ENCODE measurements at regions not wholly inside any gene's neighbourhood (a gene's known extent, or its start where the extent isn't known, plus 50 kb on each side); places are given as distances from the start of the nearest gene placed in this dataset.

DNA sequence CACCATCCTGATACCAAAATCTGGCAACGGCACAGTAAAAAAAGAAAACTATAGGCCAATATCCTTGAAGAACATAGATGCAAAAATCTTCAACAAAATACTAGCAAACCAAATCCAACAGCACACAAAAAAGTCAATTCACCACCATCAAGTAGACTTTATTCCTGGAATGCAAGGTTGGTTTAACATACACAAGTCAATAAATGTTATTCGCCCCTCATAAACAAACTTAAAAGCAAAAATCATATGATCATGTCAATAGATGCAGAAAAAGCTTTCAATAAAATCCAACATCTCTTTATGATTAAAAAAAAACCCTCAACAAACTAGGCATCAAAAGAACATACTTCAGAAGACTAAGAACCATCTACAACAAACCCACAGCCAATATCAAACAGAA lies 252.9 kb downstream of the UACA start:
- Mint-ChIP-seq H3K9me3 (peaks cover 34% of the 10 kb centered on the region), H3K36me3 (peaks cover 15% of the 10 kb centered on the region), H3K27ac (no peak overlapping the region), H3K4me3 (no peak overlapping the region), H3K4me1 (ENCODE audit: unreplicated experiment) (peaks cover 32% of the 10 kb centered on the region), H3K27me3 (no peaks in the 10 kb centered on the region)
- no peak for DNase-seq (ENCODE audit: extremely low spot score, unreplicated experiment)
- TF ChIP-seq, protein P1, sequence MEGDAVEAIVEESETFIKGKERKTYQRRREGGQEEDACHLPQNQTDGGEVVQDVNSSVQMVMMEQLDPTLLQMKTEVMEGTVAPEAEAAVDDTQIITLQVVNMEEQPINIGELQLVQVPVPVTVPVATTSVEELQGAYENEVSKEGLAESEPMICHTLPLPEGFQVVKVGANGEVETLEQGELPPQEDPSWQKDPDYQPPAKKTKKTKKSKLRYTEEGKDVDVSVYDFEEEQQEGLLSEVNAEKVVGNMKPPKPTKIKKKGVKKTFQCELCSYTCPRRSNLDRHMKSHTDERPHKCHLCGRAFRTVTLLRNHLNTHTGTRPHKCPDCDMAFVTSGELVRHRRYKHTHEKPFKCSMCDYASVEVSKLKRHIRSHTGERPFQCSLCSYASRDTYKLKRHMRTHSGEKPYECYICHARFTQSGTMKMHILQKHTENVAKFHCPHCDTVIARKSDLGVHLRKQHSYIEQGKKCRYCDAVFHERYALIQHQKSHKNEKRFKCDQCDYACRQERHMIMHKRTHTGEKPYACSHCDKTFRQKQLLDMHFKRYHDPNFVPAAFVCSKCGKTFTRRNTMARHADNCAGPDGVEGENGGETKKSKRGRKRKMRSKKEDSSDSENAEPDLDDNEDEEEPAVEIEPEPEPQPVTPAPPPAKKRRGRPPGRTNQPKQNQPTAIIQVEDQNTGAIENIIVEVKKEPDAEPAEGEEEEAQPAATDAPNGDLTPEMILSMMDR (conservative IDR thresholded peaks at IDR 0.05): no peak

DNA sequence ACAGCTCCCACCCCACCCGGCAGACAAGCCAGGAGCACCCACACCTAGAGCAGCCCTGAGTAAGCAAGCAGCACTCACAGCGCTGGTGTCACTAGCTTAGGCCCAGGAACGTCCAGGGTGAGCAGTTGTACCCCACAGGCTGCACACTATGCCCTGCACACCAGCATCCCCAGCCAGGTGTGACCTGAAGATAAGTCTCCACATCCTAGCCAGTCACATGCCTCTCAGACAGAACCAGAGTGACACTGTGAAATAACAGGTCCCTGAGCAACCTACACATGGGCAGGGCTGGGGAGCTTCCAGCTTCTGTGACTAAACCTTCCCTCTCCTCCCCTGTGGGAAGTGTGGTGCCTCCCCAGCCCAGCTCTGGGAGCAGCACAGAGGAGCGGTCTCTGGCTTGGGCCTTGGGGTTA lies 253.6 kb downstream of the UACA start:
- H3K36me3 Mint-ChIP-seq: peaks cover 15% of the 10 kb centered on the region
- H3K27me3 Mint-ChIP-seq: no peaks in the 10 kb centered on the region
- H3K9me3 Mint-ChIP-seq: peaks cover 34% of the 10 kb centered on the region
- TF ChIP-seq, protein P1 (conservative IDR thresholded peaks at IDR 0.05): no peak
- no peak overlapping the region for H3K27ac Mint-ChIP-seq
- peaks cover 35% of the 10 kb centered on the region for H3K4me1 Mint-ChIP-seq (ENCODE audit: unreplicated experiment)
- H3K4me3 Mint-ChIP-seq: no peak overlapping the region
- DNase-seq (ENCODE audit: extremely low spot score, unreplicated experiment): no peak

DNA sequence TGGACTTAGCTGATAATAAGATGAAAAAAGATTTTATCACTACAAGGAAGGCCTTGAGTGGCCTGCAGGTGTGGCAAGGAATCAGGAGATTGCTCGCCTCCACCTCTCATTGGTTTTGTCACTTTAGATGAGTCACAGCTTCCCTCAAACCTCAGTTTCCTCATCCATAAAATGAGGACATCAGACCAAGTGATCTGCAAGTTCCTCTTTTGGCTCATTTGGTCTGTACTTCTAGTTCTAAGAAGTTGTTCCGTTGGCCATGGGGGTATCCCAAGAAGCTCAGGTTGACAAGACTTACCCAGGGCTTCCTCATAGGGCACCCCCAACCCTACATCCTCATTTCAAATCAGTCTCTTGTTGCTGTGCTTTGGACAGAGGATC lies 254.1 kb downstream of the UACA start:
- TF ChIP-seq, protein P1 (conservative IDR thresholded peaks at IDR 0.05): no peak
- Mint-ChIP-seq H3K27ac (peak overlapping the region; percentile 84), H3K9me3 (peaks cover 32% of the 10 kb centered on the region), H3K4me3 (no peak overlapping the region), H3K27me3 (no peaks in the 10 kb centered on the region), H3K36me3 (peaks cover 15% of the 10 kb centered on the region), H3K4me1 (ENCODE audit: unreplicated experiment) (peaks cover 32% of the 10 kb centered on the region)
- DNase-seq (ENCODE audit: extremely low spot score, unreplicated experiment): no peak

DNA sequence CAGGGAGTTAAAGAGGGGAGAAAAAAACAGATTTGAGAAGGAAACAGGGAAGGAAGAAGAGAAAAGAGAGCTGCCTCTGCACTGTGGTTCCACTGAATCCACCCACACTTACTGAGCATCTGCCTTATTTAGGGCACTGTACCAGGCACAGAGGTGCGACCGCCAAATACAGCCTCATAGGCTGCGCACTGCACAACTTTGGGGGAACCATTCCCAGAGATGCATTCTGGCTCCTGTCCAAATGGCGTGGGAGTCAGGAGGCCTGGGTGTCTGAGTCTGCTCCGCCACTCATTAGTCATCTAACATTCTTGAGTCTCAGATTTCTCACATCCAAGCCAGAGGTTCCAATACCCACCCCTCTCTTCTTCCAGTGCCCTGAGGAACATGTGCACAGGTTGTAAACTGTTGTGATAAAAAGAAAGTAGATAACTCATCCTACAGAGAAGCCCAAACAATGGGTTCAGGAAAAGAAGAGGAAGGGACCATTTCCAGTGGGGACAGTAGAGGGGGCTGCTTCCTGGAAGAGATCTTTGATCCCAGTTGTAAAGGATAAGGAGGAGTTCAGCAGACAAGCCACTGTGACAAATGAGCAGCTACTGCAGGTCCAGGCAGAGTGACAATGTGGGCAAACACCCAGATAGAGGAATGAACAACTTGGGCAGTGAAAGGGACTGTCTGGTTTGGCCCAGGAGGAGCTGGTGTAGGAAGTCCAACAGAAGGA lies 254.6 kb downstream of the UACA start:
- Mint-ChIP-seq H3K4me1 (ENCODE audit: unreplicated experiment) (peaks cover 28% of the 10 kb centered on the region), H3K4me3 (peak overlapping the region; percentile 60), H3K36me3 (peaks cover 15% of the 10 kb centered on the region), H3K27me3 (no peaks in the 10 kb centered on the region), H3K9me3 (peaks cover 27% of the 10 kb centered on the region), H3K27ac (peak overlapping the region; percentile 84)
- DNase-seq (ENCODE audit: extremely low spot score, unreplicated experiment): no peak
- TF ChIP-seq, protein P1 (conservative IDR thresholded peaks at IDR 0.05): no peak

DNA sequence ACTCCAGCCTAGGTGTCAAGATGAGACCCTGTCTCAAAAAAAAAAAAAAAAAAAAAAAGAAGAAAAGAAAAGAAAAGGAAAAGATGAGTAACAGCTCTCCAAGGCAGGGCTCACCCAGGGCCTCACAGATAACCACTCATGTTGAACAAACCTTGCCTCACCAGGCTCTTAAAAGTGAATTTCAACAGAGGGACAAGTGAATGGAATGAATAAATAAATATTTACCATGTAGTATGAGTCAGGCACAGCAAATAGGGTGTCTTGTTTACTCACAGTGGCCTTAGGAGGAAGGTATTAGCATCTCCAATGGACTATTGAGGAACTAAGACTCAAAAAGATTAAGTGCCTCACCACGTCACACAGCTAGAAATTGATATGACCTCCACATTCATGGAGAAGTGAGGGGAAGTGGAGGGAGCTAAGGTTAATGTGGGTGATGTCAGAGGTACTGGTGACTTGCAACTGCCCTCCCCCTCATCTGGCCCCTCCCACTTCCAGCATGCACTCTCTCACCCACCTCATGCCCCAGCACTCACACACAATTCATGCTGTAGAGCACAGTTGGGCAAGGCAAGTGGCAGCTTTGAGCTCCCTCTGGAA lies 255.5 kb downstream of the UACA start:
- TF ChIP-seq, protein P1 (conservative IDR thresholded peaks at IDR 0.05): no peak
- no peak for DNase-seq (ENCODE audit: extremely low spot score, unreplicated experiment)
- no peaks in the 10 kb centered on the region for H3K27me3 Mint-ChIP-seq
- peaks cover 26% of the 10 kb centered on the region for H3K9me3 Mint-ChIP-seq
- no peak overlapping the region for H3K4me3 Mint-ChIP-seq
- H3K4me1 Mint-ChIP-seq (ENCODE audit: unreplicated experiment): peaks cover 35% of the 10 kb centered on the region
- no peak overlapping the region for H3K27ac Mint-ChIP-seq
- peaks cover 15% of the 10 kb centered on the region for H3K36me3 Mint-ChIP-seq
